ENCODE measurements at regions not wholly inside any gene's neighbourhood (a gene's known extent, or its start where the extent isn't known, plus 50 kb on each side); places are given as distances from the start of the nearest gene placed in this dataset.

DNA sequence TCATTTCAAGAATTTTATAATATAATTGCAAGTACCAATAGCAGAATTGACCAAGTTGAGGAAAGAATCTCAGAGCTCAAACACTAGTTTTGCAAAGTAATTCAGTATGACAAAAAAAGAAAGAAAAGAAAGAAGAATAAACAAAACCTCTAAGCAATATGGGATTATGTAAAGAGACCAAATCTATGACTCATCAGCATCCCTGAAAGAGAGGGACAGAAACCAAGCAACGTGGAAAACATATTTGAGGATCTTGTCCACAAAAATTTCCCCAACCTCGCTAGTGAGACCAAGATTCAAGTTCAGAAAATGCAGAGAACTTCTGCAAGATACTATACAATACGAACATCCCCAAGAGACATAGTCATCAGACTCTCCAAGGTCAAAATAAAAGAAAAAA, 203.7 kb upstream of the DDI1 start:
- TF ChIP-seq, protein P1, sequence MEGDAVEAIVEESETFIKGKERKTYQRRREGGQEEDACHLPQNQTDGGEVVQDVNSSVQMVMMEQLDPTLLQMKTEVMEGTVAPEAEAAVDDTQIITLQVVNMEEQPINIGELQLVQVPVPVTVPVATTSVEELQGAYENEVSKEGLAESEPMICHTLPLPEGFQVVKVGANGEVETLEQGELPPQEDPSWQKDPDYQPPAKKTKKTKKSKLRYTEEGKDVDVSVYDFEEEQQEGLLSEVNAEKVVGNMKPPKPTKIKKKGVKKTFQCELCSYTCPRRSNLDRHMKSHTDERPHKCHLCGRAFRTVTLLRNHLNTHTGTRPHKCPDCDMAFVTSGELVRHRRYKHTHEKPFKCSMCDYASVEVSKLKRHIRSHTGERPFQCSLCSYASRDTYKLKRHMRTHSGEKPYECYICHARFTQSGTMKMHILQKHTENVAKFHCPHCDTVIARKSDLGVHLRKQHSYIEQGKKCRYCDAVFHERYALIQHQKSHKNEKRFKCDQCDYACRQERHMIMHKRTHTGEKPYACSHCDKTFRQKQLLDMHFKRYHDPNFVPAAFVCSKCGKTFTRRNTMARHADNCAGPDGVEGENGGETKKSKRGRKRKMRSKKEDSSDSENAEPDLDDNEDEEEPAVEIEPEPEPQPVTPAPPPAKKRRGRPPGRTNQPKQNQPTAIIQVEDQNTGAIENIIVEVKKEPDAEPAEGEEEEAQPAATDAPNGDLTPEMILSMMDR (IDR thresholded peaks at IDR 0.05) = no peak
- no peak for TF ChIP-seq EZH2phosphoT487 (IDR thresholded peaks at IDR 0.05)
